Caki2 (cell line): ENCODE measurements at regions not wholly inside any gene's neighbourhood (a gene's known extent, or its start where the extent isn't known, plus 50 kb on each side); places are given as distances from the start of the nearest gene placed in this dataset.
"Not testable (repeated sequence)": the region's sequence is repeated elsewhere in the genome, so short reads cannot be mapped to it uniquely, and the experiment has no call there.

ENCODE experiments used
- DNase-seq: peaks from one replicate; pipeline ENCODE4 v3.0.0-alpha.2; 2015; ENCODE audit warnings: low read depth
- in situ Hi-C: cut with HindIII; loops from 2 replicates; pipeline ENCODE4 v1.10.0; 2016; ENCODE audit warnings: low sequenced_read_pairs, low pct_unique_long_range_greater_than_20kb, mixed read lengths

DNA sequence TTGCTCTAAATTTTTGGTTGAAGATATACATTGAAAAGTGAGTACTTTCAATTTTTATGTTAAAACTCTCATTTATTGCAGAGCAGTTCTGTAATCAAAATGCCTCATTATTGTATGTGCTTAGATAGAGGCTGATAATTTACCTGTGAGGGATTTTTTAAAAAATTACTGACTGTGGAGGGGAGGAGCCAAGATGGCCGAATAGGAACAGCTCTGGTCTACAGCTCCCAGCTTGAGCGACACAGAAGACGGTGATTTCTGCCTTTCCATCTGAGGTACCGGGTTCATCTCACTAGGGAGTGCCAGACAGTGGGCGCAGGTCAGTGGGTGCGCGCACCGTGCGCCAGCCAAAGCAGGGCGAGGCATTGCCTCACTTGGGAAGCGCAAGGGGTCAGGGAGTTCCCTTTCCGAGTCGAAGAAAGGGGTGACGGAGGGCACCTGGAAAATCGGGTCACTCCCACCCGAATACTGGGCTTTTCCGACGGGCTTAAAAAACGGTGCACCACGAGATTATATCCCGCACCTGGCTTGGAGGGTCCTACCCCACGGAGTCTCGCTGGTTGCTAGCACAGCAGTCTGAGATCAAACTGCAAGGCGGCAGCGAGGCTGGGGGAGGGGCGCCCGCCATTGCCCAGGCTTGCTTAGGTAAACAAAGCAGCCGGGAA is 89.4 kb downstream of the DDX11 start:
- DNase-seq, result not testable (repeated sequence)

DNA sequence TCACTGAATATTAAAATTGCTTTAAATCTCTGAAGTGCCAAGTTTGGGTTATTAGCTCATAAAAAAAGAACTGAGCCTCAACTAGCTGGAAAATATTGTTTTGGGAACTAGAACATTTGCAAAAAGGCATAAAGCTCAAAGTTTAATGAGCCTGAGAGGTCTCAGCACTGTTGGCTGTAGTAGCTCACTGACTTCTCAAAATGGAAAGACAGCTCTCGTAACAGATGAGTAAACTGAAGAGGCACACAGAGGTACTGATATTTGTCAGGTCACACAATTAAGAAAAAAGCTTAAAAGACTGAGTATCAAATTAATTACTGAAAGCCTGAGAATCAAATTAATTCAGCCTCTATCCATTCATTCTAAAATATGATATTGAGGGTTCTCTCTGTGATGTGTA is 100.6 kb downstream of the DDX11 start:
- in situ Hi-C loops, DNase-seq: not testable (repeated sequence)

More for the DNA sequence above, 89.4 kb downstream of the DDX11 start:
- in situ Hi-C loops, result not testable (repeated sequence)

GRCh38 chr12:31177514-31177913 is 103.9 kb downstream of the DDX11 start:
- in situ Hi-C loops, DNase-seq: not testable (repeated sequence)

GRCh38 chr12:31178875-31179274 is 105.2 kb downstream of the DDX11 start:
- in situ Hi-C loops, DNase-seq: not testable (repeated sequence)

DNA sequence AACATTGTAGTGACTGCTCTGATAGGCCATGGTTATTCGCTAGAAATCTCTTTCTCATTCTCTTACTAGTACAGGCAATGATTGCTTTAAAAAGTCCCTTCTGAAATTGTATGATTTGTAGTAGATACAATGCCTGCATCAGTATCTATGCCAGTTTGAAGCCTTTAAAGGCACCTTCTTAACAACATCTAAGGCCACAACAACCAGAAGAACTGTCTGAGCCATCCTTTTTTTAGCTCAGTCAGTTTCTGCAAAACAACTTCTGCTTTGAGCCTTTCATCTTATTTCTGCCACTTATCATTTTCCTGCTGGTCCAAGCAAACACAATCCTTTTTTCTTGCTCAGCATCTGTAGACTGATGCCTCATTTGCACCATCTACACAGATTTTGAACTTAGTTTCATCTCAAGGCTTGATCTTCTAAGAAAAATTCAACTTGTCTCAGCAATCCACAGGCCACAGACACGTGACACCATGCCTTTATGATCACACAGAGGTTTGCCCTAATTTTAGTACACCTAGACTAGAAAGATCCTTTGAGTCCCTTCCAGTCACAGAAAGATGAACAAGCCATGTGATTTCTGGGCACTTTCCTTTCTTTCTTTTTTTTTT is 106.1 kb downstream of the DDX11 start:
- in situ Hi-C loops, DNase-seq: not testable (repeated sequence)

DNA sequence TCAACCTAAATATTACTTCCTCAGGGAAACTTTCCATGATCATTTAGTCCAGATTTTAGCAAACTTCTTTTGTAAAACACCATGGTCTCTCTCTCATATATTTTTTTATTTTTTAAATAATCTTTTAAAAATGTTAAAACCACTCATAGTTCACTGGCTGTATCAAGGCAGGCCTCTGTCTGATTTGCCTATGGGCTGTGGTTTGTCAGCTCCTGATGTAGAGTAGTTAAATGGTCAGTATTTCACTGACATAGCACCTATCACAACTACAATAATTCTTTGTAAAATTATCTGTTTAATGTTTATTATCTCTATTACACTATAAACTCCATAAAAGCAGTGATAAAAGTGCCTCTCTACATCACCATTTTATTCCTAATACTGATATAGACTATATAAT is 108.9 kb downstream of the DDX11 start:
- in situ Hi-C loops, DNase-seq: not testable (repeated sequence)

DNA sequence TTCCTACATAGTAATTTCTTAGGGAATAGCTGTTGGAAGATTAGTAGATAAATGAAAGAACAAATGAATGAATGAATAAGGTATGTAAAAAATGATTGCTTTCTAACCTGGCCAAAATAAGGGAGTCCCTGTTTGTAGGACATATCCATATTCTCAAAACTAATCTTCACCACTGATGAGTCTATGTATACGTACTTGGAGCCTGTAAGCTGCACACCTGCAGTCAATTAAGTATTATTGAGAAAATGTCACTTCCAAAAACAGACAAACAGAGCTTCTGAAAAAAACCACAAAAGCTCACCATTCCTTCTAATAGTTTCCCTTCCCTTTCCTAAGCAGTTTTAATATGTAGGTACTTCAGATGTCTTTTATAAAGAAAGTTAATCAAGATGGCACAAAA is 109.4 kb downstream of the DDX11 start:
- in situ Hi-C loops, DNase-seq: not testable (repeated sequence)

GRCh38 chr12:31183899-31184298 is 110.2 kb downstream of the DDX11 start:
- in situ Hi-C loops, DNase-seq: not testable (repeated sequence)

GRCh38 chr12:31184667-31185066 is 111.0 kb downstream of the DDX11 start:
- in situ Hi-C loops, DNase-seq: not testable (repeated sequence)

DNA sequence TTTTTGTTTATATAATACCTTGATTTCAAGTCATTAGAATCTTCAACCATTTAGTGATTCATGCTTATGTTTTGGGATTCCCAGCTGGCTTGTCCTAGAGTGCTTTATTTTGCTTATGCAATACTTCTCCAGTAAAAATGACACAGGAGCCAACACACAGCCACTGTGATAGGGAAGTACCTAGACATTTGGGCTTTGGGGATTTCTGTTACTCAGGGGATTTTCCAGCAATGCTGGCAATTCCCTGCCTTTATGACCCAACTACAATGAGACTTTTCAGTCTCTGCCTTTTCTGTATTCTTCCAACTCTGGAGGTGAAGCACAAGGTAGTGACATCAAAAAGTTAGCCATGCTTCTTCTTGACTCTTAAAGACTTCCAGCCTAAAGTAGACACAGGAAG is 119.0 kb downstream of the DDX11 start:
- DNase-seq, in situ Hi-C loops: not testable (repeated sequence)

DNA sequence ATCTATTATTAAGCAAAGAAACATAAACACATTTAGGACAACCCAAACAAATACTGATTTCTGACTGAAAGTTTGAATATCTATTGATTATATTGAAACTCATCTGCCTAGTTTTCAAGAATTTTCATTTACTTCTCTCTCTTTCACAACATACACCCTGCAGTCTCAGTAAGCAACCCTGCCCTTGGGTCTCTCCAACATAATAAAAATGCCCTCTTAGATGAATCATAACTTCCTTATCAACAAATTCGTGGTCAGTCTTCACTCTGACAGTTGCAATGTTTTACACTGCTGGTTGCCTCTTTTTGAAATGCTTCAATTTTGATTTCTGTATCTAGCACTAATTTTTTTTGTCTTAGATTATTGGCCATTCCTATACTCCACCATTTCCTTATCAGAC is 122.0 kb downstream of the DDX11 start:
- DNase-seq, in situ Hi-C loops: not testable (repeated sequence)

DNA sequence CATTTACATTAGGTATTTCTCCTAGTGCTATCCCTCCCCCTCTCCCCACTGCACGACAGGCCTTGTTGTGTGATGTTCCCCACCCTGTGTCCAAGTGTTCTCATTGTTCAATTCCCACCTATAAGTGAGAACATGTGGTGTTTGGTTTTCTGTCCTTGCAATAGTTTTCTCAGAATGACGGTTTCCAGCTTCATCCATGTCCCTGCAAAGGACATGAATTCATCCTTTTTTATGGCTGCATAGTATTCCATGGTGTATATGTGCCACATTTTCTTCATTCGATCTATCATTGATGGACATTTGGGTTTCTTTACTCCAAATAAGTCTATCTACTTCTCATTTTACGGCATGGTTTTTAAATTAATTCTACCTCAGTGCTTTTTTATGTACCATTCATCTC is 125.8 kb downstream of the DDX11 start:
- in situ Hi-C loops, DNase-seq: not testable (repeated sequence)

- no peak for DNase-seq
- in situ Hi-C loops, result no loop called here
Observed at GRCh38 chr12:31201382-31201781, 124.6 kb downstream of the SINHCAF start.

- no peak for DNase-seq
- in situ Hi-C loops, result no loop called here
Observed at GRCh38 chr12:31203261-31203660, 122.7 kb downstream of the SINHCAF start.

DNA sequence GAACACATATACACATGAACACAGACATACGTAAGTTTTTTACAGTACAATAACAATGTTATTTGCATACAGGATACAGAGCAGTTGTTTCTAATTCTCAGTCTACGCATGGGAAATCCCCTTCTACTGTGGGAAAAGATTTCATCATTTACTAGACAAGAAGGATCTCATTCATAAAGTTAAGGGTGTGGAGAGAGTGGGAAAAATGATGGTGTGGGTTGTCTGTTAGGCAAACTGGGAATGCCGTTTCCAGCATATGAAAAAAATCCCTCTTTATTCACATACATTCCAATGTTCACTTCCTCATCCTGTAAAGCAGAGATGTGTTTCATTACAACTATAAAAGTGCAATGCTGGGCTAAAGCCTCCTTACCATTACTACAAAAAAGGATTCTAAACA is 120.9 kb downstream of the SINHCAF start:
- in situ Hi-C loops, result no loop called here
- DNase-seq, result peak; percentile 51

GRCh38 chr12:31206038-31206670 is 119.8 kb downstream of the SINHCAF start:
- DNase-seq, result no peak
- in situ Hi-C loops, result no loop called here

- in situ Hi-C loops, result no loop called here
- DNase-seq, result no peak
Observed at GRCh38 chr12:31207799-31208465, 118.0 kb downstream of the SINHCAF start.

- DNase-seq, result no peak
- in situ Hi-C loops, result no loop called here
Observed at GRCh38 chr12:31210104-31210503, 115.8 kb downstream of the SINHCAF start.

DNA sequence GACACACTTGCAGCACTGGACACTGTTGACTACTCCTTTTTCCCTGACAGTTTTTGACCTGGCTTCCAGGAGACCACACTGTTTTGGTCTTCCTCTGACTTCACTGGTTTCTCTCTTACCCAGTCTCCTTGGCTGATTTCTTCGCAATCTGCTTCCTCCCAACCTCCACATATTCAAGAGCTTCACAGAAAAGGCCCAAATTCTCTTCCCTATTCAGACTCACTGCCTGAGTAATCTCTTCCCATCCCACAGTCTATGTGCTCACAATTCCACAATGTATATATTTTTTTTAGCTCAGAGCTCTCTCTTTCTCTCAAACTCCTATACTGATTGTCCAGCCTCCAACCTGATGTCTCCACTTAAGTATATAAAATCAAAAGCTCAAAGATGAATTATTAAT is 115.4 kb downstream of the SINHCAF start:
- no peak for DNase-seq
- in situ Hi-C loops, result no loop called here
